Medulla oblongata (tissue), 1 donor: ENCODE measurements at regions not wholly inside any gene's neighbourhood (a gene's known extent, or its start where the extent isn't known, plus 50 kb on each side); places are given as distances from the start of the nearest gene placed in this dataset.
"Not testable (repeated sequence)": the region's sequence is repeated elsewhere in the genome, so short reads cannot be mapped to it uniquely, and the experiment has no call there.

ENCODE experiments used
- DNase-seq: peaks from one replicate; pipeline ENCODE4 v3.0.0-alpha.2; 2015; ENCODE audit errors: extremely low spot score

- DNase-seq = no peak
Measured at GRCh38 chr1:104463126-104463697, 713.5 kb downstream of the AMY1C start.

DNA sequence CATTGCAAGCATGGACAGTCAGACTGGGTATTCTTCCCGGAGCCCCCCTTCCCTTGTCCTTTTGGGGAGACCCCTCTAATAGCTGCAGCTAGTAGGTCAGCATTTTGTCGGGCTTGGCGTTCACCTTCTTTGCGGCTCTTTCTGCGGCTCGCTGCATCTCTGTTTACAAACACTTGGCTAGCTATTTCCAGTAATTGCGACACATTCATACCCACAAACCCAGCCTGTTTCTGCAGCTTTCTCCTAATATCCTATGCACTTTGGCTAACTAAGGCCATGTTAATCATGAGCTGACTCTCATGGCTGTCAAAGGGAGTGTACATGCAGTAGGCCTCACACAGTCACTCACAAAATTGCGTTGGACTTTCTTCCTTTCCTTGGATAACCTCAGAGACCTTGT, 716.4 kb downstream of the AMY1C start:
- no peak for DNase-seq

- DNase-seq = no peak
Measured at GRCh38 chr1:104467590-104467989, 717.9 kb downstream of the AMY1C start.

- DNase-seq = no peak
Measured at GRCh38 chr1:104468282-104468681, 718.6 kb downstream of the AMY1C start.

DNA sequence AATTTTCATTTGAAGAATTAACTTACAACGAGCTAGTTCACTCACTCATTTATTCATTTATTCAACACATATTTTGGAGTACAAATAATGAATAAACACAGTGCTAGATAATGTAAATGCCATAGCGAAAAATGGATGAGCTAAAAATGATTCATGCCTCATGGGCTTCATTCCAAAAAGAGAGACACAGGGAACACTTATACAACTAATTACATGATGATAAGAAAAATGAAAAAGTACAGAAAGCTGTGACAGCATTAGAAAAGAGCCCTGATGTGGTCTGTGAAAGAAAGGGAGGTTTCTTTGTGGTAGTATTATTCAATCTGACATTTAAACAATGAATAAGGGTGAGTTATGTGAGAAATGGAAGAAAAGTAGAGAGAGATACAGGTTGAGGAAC, 726.4 kb downstream of the AMY1C start:
- DNase-seq = no peak

- no peak for DNase-seq
Measured at GRCh38 chr1:104488296-104489015, 738.8 kb downstream of the AMY1C start.

- DNase-seq = no peak
Measured at GRCh38 chr1:104526158-104526795, 776.6 kb downstream of the AMY1C start.

- no peak for DNase-seq
Measured at GRCh38 chr1:104531990-104532389, 782.3 kb downstream of the AMY1C start.

DNA sequence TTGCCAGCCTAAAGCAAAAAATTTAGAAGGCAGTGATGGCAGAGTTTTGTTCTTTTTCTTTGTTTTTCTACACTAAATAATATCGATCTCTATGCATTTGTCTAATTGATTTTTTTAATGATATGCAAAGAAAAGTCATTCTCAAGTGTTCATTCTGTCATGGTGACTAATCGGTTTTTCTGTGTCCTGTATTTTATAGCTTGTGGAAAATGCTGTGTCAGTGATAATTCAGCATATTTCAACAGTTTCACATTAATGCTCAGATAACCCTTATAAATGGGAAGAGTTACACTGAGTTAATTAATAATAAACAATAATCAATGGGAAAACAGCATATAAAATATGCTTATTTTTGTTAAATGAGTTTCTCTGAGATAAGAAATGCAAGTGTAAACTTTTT, 824.9 kb downstream of the AMY1C start:
- DNase-seq = no peak

GRCh38 chr1:104592926-104593325, 843.2 kb downstream of the AMY1C start:
- peak; percentile 5 for DNase-seq

GRCh38 chr1:104593413-104594187, 843.9 kb downstream of the AMY1C start:
- peak; percentile 22 for DNase-seq

- no peak for DNase-seq
Measured at GRCh38 chr1:104617474-104617873, 867.8 kb downstream of the AMY1C start.

- no peak for DNase-seq
Measured at GRCh38 chr1:104621221-104621620, 871.5 kb downstream of the AMY1C start.

DNA sequence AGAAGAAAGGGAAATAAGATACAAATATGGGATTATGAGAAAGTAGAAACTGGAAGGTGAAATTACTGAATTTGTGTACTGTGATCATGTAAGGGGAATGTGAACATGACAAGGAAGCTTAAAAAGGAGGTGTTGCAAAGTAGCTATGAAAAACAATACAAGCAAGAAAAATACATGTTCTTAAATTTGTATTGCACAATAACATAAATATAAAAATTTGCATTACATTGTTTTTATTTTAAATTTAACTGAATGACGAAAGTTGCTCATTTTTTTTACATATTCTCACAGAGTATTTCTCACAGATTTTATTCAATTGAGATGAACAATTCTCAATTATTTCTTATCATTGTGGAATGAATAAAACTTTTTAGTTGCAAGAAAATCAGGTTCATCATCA, 874.8 kb downstream of the AMY1C start:
- no peak for DNase-seq

DNA sequence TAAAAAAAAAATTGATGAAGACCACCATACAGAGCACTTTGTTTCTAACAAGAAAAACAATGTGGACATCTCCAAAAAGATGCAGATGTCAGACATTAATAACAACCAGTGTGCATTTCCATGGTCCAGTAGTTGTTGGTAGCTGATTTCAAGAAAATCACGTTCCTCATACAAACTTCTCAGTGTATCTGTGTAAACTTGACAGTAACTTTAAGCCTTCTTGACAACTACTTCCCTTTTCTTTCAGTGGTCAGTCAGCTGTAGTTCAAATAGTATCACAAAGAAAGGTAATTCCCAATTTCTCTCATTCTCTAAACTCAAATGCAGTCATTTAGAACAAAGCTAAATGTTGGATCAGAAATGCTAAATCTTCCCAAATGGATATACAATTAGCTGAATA, 879.9 kb downstream of the AMY1C start:
- DNase-seq = no peak

- DNase-seq = no peak
Measured at GRCh38 chr1:104630567-104631149, 881.0 kb downstream of the AMY1C start.

GRCh38 chr1:104636581-104636980, 886.9 kb downstream of the AMY1C start:
- DNase-seq = no peak

DNA sequence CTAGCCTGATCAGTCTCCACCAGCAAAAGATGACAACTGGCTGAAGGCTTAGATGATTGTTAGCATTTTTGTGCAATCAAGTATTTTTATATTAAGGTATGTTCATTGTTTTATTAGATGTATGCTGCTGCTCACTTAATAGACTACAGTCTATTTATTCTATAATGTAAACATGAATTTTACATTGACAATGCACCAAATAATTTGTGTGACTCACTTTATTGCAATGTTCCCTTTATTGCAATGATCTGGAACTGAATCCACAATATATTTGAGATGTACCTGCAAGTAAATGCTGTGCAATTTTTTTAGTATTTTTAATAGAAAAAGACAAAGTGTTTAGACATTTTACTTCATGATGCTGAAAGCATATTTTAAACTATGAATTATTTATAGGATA, 896.5 kb downstream of the AMY1C start:
- no peak for DNase-seq

DNA sequence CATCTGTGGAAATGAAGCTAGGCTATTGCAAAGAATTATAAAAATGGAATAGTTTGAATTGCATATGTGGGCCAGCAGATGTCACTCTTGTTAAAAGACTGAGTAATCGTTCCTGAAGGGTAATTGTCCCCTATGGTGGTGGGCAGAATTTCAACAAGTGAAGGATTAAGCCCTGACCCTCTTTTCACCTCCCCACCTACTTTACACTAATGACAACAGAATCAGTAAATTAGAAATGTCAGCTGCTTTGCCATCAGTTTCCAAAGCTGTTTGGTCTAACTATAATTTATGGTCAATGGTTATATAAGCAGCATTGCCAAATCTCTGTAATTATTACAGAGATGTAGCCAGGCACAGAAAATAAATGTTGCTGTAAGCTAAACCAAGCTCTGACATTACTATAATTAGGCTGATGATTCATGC, 898.6 kb downstream of the AMY1C start:
- no peak for DNase-seq

- not testable (repeated sequence) for DNase-seq
Measured at GRCh38 chr1:104664374-104664773, 914.7 kb downstream of the AMY1C start.

DNA sequence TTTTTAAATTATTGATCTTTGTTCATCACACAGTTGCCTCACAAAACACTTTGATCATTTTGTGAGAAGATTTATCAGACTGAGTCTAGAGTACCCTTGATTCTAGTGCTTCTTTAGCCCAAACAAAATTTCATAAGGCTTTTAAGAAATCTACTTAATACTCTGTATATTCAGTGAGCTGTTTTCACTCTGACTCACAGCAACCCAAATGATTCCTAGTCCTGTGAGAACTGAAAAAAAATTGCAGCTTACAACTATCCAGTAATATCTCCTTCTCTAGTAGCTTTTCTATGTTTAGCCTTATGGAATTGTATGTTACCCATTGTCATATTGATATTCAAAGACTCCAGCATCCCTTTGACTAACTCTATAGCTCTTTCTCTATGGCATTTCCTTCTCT, 915.6 kb downstream of the AMY1C start:
- no peak for DNase-seq
